ENCODE measurements at regions not wholly inside any gene's neighbourhood (a gene's known extent, or its start where the extent isn't known, plus 50 kb on each side); places are given as distances from the start of the nearest gene placed in this dataset.

GRCh38 chr10:128473396-128473795, 347.2 kb upstream of the MKI67 start:
- TF ChIP-seq CTCF (IDR thresholded peaks at IDR 0.05) (no peak), POLR2A (IDR thresholded peaks at IDR 0.05) (no peak)
- no peaks in the 10 kb centered on the region for H3K9me3 ChIP-seq
- no peak overlapping the region for H3K4me3 ChIP-seq
- H3K27ac ChIP-seq = no peak overlapping the region
- ATAC-seq (no peak), DNase-seq (no peak)
- no peaks in the 10 kb centered on the region for H3K4me1 ChIP-seq
- peaks cover 0 to 15% (median 0%) of the 10 kb centered on the region in 9 donors for H3K27me3 ChIP-seq
- intact Hi-C loops (cut with DNase I) = no loop called here
- no peaks in the 10 kb centered on the region for H3K36me3 ChIP-seq
- WGBS, 4 donors = 76 to 87% (median 84%) methylated on average over 11 of the region's 11 CpGs

- H3K27me3 ChIP-seq = peaks cover 0 to 16% (median 0%) of the 10 kb centered on the region in 9 donors
- no peak for TF ChIP-seq CTCF (IDR thresholded peaks at IDR 0.05)
- TF ChIP-seq POLR2A (IDR thresholded peaks at IDR 0.05) = no peak
- DNase-seq = no peak
- WGBS, 4 donors = 75 to 88% (median 76%) methylated on average over 8 of the region's 8 CpGs
- no peak overlapping the region for H3K27ac ChIP-seq
- intact Hi-C loops (cut with DNase I) = no loop called here
- no peaks in the 10 kb centered on the region for H3K4me1 ChIP-seq
- H3K9me3 ChIP-seq = no peaks in the 10 kb centered on the region
- no peak overlapping the region for H3K4me3 ChIP-seq
- no peaks in the 10 kb centered on the region for H3K36me3 ChIP-seq
- no peak for ATAC-seq
These were observed 347.7 kb upstream of the MKI67 start for GRCh38 chr10:128473911-128474310.

- DNase-seq = no peak
- no peak overlapping the region for H3K27ac ChIP-seq
- ATAC-seq = no peak
- TF ChIP-seq CTCF (IDR thresholded peaks at IDR 0.05) = no peak
- no peak for TF ChIP-seq POLR2A (IDR thresholded peaks at IDR 0.05)
- whole genome bisulfite sequencing, 4 donors = 60 to 66% (median 64%) methylated on average over 6 of the region's 6 CpGs
- peaks cover 0 to 22% (median 0%) of the 10 kb centered on the region in 9 donors for H3K27me3 ChIP-seq
- no peaks in the 10 kb centered on the region for H3K9me3 ChIP-seq
- no peaks in the 10 kb centered on the region for H3K4me1 ChIP-seq
- H3K4me3 ChIP-seq = no peak overlapping the region
- intact Hi-C loops (cut with DNase I) = no loop called here
- no peaks in the 10 kb centered on the region for H3K36me3 ChIP-seq
These were observed 348.3 kb upstream of the MKI67 start for GRCh38 chr10:128474571-128474970.

GRCh38 chr10:128475686-128476367, 349.6 kb upstream of the MKI67 start:
- no peak for TF ChIP-seq CTCF (IDR thresholded peaks at IDR 0.05)
- no peak for TF ChIP-seq POLR2A (IDR thresholded peaks at IDR 0.05)
- Histone ChIP-seq H3K9me3 (no peaks in the 10 kb centered on the region), H3K4me1 (no peaks in the 10 kb centered on the region), H3K27me3 (peaks cover 0 to 22% (median 0%) of the 10 kb centered on the region in 9 donors), H3K4me3 (no peak overlapping the region), H3K36me3 (no peaks in the 10 kb centered on the region), H3K27ac (no peak overlapping the region)
- intact Hi-C loops (cut with DNase I) = no loop called here
- WGBS, 4 donors = 84 to 89% (median 88%) methylated on average over 23 to 24 of the region's 24 CpGs
- DNase-seq = no peak
- ATAC-seq = no peak
